GM20000 (cell line): ENCODE measurements at regions not wholly inside any gene's neighbourhood (a gene's known extent, or its start where the extent isn't known, plus 50 kb on each side); places are given as distances from the start of the nearest gene placed in this dataset.

Experiments used
- DNase-seq: peaks from one replicate; pipeline ENCODE4 v3.0.0; 2012; ENCODE audit warnings: low spot score
- CTCF ChIP-seq: IDR thresholded peaks from 2 replicates; pipeline ENCODE4 v1.5.1; 2012; ENCODE audit warnings: mild to moderate bottlenecking, control low read depth; ENCODE audit errors: extremely low read depth, missing control alignments

- DNase-seq: no peak
- TF ChIP-seq CTCF: no peak
Measured at GRCh38 chr2:160906878-160907277, 253.3 kb upstream of the TANK start.

GRCh38 chr2:160907738-160908137 is 252.5 kb upstream of the TANK start:
- no peak for TF ChIP-seq CTCF
- DNase-seq: no peak

- no peak for DNase-seq
- TF ChIP-seq CTCF: no peak
Measured at GRCh38 chr2:160908157-160908556, 252.1 kb upstream of the TANK start.

GRCh38 chr2:160909781-160910242 is 250.4 kb upstream of the TANK start:
- DNase-seq: no peak
- TF ChIP-seq CTCF: no peak

- DNase-seq: no peak
- no peak for TF ChIP-seq CTCF
Measured at GRCh38 chr2:160910681-160911080, 249.5 kb upstream of the TANK start.

- TF ChIP-seq CTCF: no peak
- DNase-seq: no peak
Measured at GRCh38 chr2:160911258-160911657, 249.0 kb upstream of the TANK start.

GRCh38 chr2:160912276-160912675 is 248.0 kb upstream of the TANK start:
- no peak for DNase-seq
- no peak for TF ChIP-seq CTCF
